OCI-LY7 (cell line): ENCODE measurements at regions not wholly inside any gene's neighbourhood (a gene's known extent, or its start where the extent isn't known, plus 50 kb on each side); places are given as distances from the start of the nearest gene placed in this dataset.

ENCODE experiments used
- CTCF ChIP-seq: fragments of 200-600 bp; sonication (generic); conservative IDR thresholded peaks from 2 replicates; pipeline ENCODE4 v1.5.1; 2014; ENCODE audit warnings: mild to moderate bottlenecking, antibody characterized with exemption, low read length, moderate library complexity, mixed read lengths
- EZH2phosphoT487 ChIP-seq: fragments of 200-600 bp; sonication (generic); IDR thresholded peaks from 2 replicates; pipeline ENCODE4 v1.6.1; 2018; ENCODE audit warnings: low read depth, borderline replicate concordance, mild to moderate bottlenecking, mixed run types, antibody characterized with exemption, low read length, moderate library complexity, mixed read lengths

GRCh38 chrX:149372866-149373265 lies 132.2 kb downstream of the IDS start:
- TF ChIP-seq CTCF = no peak
- TF ChIP-seq EZH2phosphoT487 = no peak
